GM06990 (cell line): ENCODE measurements at regions not wholly inside any gene's neighbourhood (a gene's known extent, or its start where the extent isn't known, plus 50 kb on each side); places are given as distances from the start of the nearest gene placed in this dataset.

ENCODE experiments used
- DNase-seq: peaks from one replicate; pipeline ENCODE4 v3.0.0-alpha.2; 2011; ENCODE audit not compliant: insufficient read length; ENCODE audit errors: extremely low read depth
- H3K27me3 ChIP-seq: replicated peaks from 2 replicates; pipeline ENCODE4 v1.6.0; 2011; ENCODE audit warnings: low read length; ENCODE audit not compliant: control insufficient read depth, insufficient read depth
- H3K36me3 ChIP-seq: 2 replicates; pipeline ENCODE4 v1.5.1; 2011; ENCODE audit warnings: low read length; ENCODE audit not compliant: control insufficient read depth, insufficient read depth
- H3K4me3 ChIP-seq: replicated peaks from 2 replicates; pipeline ENCODE4 v1.5.1; 2011; ENCODE audit warnings: low read depth, mild to moderate bottlenecking, control low read depth, low read length
- TF ChIP-seq, protein P1 (sequence below): IDR thresholded peaks from 2 replicates; pipeline ENCODE4 v1.5.1; 2011; ENCODE audit warnings: low read length, control low read depth, mild to moderate bottlenecking, inconsistent platforms; ENCODE audit not compliant: insufficient read depth, poor library complexity, severe bottlenecking

- no peaks in the 10 kb centered on the region for H3K36me3 ChIP-seq
- TF ChIP-seq, protein P1, sequence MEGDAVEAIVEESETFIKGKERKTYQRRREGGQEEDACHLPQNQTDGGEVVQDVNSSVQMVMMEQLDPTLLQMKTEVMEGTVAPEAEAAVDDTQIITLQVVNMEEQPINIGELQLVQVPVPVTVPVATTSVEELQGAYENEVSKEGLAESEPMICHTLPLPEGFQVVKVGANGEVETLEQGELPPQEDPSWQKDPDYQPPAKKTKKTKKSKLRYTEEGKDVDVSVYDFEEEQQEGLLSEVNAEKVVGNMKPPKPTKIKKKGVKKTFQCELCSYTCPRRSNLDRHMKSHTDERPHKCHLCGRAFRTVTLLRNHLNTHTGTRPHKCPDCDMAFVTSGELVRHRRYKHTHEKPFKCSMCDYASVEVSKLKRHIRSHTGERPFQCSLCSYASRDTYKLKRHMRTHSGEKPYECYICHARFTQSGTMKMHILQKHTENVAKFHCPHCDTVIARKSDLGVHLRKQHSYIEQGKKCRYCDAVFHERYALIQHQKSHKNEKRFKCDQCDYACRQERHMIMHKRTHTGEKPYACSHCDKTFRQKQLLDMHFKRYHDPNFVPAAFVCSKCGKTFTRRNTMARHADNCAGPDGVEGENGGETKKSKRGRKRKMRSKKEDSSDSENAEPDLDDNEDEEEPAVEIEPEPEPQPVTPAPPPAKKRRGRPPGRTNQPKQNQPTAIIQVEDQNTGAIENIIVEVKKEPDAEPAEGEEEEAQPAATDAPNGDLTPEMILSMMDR = no peak
- peaks cover 1% of the 10 kb centered on the region; the same call in 1 of the 2 replicates for H3K27me3 ChIP-seq
- DNase-seq = no peak
- no peak overlapping the region for H3K4me3 ChIP-seq
Observed at GRCh38 chr2:109070290-109070689, 58.7 kb upstream of the SH3RF3 start.

- no peaks in the 10 kb centered on the region for H3K36me3 ChIP-seq
- no peak for DNase-seq
- TF ChIP-seq, protein P1 = no peak
- H3K27me3 ChIP-seq = peaks cover 1% of the 10 kb centered on the region; the same call in 1 of the 2 replicates
- no peak overlapping the region for H3K4me3 ChIP-seq
Observed at GRCh38 chr2:109069331-109070194, 59.4 kb upstream of the SH3RF3 start.

- Histone ChIP-seq H3K27me3 (peaks cover 1% of the 10 kb centered on the region; the same call in 1 of the 2 replicates), H3K4me3 (no peak overlapping the region), H3K36me3 (no peaks in the 10 kb centered on the region)
- TF ChIP-seq, protein P1 = no peak
- no peak for DNase-seq
Observed at GRCh38 chr2:109068811-109069210, 60.2 kb upstream of the SH3RF3 start.

GRCh38 chr2:109067631-109068125 is 61.3 kb upstream of the SH3RF3 start:
- Histone ChIP-seq H3K36me3 (no peaks in the 10 kb centered on the region), H3K27me3 (peaks cover 1% of the 10 kb centered on the region; the same call in 1 of the 2 replicates), H3K4me3 (no peak overlapping the region)
- TF ChIP-seq, protein P1 = no peak
- DNase-seq = no peak

DNA sequence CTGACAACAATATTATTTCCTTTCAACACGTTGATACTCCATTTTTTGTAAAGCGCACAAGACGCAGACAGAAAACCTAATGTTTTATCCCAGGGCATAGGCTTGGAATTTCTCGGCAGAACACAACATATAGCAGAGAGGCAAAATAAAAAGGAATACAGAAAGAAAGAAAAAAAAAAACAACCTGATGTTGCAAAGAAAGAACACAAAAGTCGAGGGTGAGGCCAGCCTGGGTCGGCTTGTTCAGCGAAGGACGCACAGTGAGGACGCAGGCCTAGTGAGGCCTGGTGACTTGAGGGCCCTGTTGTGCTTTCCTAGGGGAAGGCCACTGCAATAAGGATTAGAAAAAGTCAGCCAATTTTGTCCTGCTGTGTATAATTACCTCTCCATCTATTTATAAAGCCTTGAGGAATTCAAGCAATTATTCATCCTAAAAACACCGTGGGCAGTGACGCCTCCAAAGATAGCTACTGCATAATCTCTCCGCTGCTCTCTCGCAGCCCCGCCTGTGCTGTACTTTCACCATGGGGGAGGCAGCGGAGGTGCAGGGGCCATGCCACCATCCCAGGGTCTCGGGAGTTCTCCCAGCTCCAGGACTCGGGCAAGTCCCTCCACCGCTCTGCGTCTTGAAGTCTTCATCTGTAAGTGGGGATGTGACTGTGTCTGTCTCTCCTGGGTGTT is 61.9 kb upstream of the SH3RF3 start:
- Histone ChIP-seq H3K36me3 (no peaks in the 10 kb centered on the region), H3K4me3 (no peak overlapping the region), H3K27me3 (peaks cover 1% of the 10 kb centered on the region; the same call in 1 of the 2 replicates)
- TF ChIP-seq, protein P1 = no peak
- DNase-seq = no peak
